ENCODE measurements at regions not wholly inside any gene's neighbourhood (a gene's known extent, or its start where the extent isn't known, plus 50 kb on each side); places are given as distances from the start of the nearest gene placed in this dataset.
A peak's percentile ranks its signal among the peaks of the same experiment; 100 is the strongest.

DNA sequence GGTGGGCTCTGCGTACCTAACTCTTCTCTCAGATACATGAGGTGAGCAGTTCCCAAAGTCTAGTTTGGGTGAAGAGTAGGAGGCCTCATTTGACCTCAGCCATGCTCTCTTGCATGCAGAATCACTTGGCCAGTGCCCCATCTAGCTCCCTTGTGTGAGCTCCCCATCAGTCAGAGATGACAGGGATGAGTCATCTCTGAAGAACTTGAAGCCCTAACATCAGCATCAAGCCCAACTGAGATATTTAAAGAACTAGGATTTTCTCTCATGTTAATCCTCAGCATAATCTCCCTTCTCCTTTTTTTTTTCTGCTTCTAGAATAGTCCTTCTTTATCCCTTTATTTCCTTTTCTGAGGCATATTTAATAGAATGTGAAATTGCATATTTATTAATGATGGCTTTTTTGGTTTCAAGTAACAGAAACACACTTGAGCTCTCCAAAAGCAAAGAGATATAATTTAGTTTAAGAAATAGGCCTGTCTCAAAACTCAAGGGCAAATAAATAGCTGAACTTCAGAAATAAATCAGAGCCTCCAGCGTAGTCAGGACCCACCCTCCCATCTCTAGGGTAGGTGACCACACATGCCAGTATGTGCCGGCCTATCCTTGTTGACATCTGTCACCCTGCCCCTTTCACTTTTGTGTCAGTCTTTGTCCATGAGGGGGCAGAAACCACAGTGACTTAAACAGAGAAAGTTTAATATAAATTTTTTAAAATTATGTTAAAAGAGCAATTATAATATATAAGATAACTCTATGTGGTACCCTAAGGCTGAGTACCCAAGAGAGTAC lies 112.3 kb downstream of the TSEN15 start (continued):
- TF ChIP-seq ZBTB33 (IDR thresholded peaks at IDR 0.05) (no peak), ATF7 (IDR thresholded peaks at IDR 0.05; ENCODE audit: low read depth) (0 out of 2 replicates have a peak, but pooled peaks have one; percentile 20), FOXM1 (IDR thresholded peaks at IDR 0.05; ENCODE audit: low read depth, low read length) (no peak), NFIC (IDR thresholded peaks at IDR 0.05; ENCODE audit: low read depth, low read length) (peak; percentile 86), FOS (IDR thresholded peaks at IDR 0.05; ENCODE audit: borderline replicate concordance, extremely low read depth, insufficient read length) (no peak), TCF7 (IDR thresholded peaks at IDR 0.05; ENCODE audit: borderline replicate concordance) (peak; percentile 19; the same call in 1 of the 2 replicates), TCF3 (IDR thresholded peaks at IDR 0.05; ENCODE audit: borderline replicate concordance, insufficient read depth, low read depth, low read length) (no peak), CREM (IDR thresholded peaks at IDR 0.05; ENCODE audit: low read depth) (peak; percentile 69; the same call in 1 of the 2 replicates), IKZF1 (conservative IDR thresholded peaks at IDR 0.05) (0 out of 2 replicates have a peak, but pooled peaks have one; percentile 23), IRF4 (IDR thresholded peaks at IDR 0.05; ENCODE audit: low read depth, low read length) (peak; percentile 89)

DNA sequence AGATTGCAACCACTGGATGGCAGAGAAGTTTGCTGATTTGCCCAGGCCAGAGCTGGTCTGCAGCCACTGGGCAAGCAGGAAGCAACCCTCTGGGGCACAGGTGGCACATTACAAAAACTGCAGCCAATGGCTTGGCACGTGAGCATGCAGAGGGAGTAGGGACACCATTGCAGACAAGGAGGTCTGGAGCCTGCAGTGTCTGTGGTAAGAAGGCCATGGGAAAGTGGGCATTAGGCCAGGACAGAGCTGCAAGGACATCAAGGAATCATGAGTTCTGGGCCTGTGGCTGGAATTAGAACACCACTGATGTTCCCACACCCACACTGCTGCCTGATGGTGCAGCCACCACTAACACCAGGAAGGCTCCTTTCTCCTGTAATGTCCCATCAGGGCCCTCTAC lies 113.0 kb downstream of the TSEN15 start:
- Histone ChIP-seq H4K20me1 (ENCODE audit: control insufficient read depth, insufficient read depth) (no peaks in the 10 kb centered on the region; the same call in 1 of the 2 replicates), H3K4me3 (no peak overlapping the region), H3K9ac (ENCODE audit: control insufficient read depth, insufficient read depth, low read length) (no peak overlapping the region), H3K4me1 (ENCODE audit: control insufficient read depth, insufficient read depth, low read length) (peaks cover 26% of the 10 kb centered on the region), H3K27me3 (replicated peaks in 1 of 2; ENCODE audit: control insufficient read depth in 2 of 2, insufficient read depth in 2 of 2, low read length in 1 of 2) (no peaks in the 10 kb centered on the region), H3K79me2 (ENCODE audit: control insufficient read depth, insufficient read depth, low read length) (no peaks in the 10 kb centered on the region), H2AFZ (ENCODE audit: control insufficient read depth, low read depth, low read length) (no peak overlapping the region; the same call in 1 of the 2 replicates), H3K36me3 (ENCODE audit: control insufficient read depth in 2 of 2, insufficient read depth in 2 of 2, low read length in 1 of 2) (no peaks in the 10 kb centered on the region), H3K4me2 (ENCODE audit: control insufficient read depth, insufficient read depth) (peak overlapping the region; percentile 58), H3K9me3 (replicated peaks; ENCODE audit: control insufficient read depth, insufficient read depth, low read length) (no peaks in the 10 kb centered on the region; the same call in 1 of the 3 replicates), H3K27ac (ENCODE audit: control insufficient read depth, insufficient read depth) (no peak overlapping the region)
- in situ Hi-C loops (cut with MboI) = no loop called here
- ChIA-PET POLR2A (no interaction called here), RAD21 (ENCODE audit: unreplicated experiment) (interaction anchor here (0.6 to 1.3 kb wide), 2 partner anchors 51 to 330 kb away, joined by 3 to 4 read pairs; no protein-coding TSS in a partner anchor), CTCF (interaction anchor here (1.2 kb wide), 1 partner anchor 212 kb away, joined by 3 read pairs; no protein-coding TSS in a partner anchor), SMC1A (ENCODE audit: uncharacterized antibody, unreplicated experiment) (interaction anchor here (0.6 kb wide), 1 partner anchor 102 kb away, joined by 4 read pairs; no protein-coding TSS in a partner anchor)
- no peak for DNase-seq (ENCODE audit: low read depth, low spot score)
- BruUV-seq (replicated peaks) = no TSS peak
- TF ChIP-seq BHLHE40 (IDR thresholded peaks at IDR 0.05; ENCODE audit: borderline replicate concordance in 1 of 2, low read depth in 2 of 2, low read length in 1 of 2) (0 out of 4 replicates have a peak, but pooled peaks of 1 of the 2 experiments have one; percentile 9), JUNB (IDR thresholded peaks at IDR 0.05) (no peak), ZBTB33 (IDR thresholded peaks at IDR 0.05) (no peak)
- peak; percentile 9 for ATAC-seq
- FAIRE-seq = no peak
- 32% methylated on average over 1 of the region's 1 CpG for WGBS (ENCODE audit: insufficient coverage, insufficient replicate concordance, low lambda C conversion rate, missing lambda C conversion rate)
- intact Hi-C loops (cut with micrococcal nuclease; ENCODE audit: unreplicated experiment) = no loop called here

Data from GM12878 (cell line).